Dendritic cell treated with granulocyte-macrophage colony-stimulating factor and Interleukin-4, amounts not matched to agents 40 ng/mL and 50 ng/mL, for 4 days (primary cell): ENCODE measurements at regions not wholly inside any gene's neighbourhood (a gene's known extent, or its start where the extent isn't known, plus 50 kb on each side); places are given as distances from the start of the nearest gene placed in this dataset.

Source experiments
- H3K27ac Mint-ChIP-seq: one replicate; pipeline ENCODE4 v1.8.0; 2022; ENCODE audit warnings: mild to moderate bottlenecking, mixed read lengths
- H3K27me3 Mint-ChIP-seq: one replicate; pipeline ENCODE4 v1.8.0; 2022; ENCODE audit warnings: mild to moderate bottlenecking, mixed read lengths
- H3K36me3 Mint-ChIP-seq: one replicate; pipeline ENCODE4 v1.8.0; 2022; ENCODE audit warnings: low read depth, mixed read lengths
- H3K4me1 Mint-ChIP-seq: one replicate; pipeline ENCODE4 v1.8.0; 2022; ENCODE audit warnings: low read depth, mixed read lengths
- H3K4me3 Mint-ChIP-seq: one replicate; pipeline ENCODE4 v1.8.0; 2022; ENCODE audit warnings: mild to moderate bottlenecking, moderate library complexity, mixed read lengths
- H3K9me3 Mint-ChIP-seq: one replicate; pipeline ENCODE4 v1.8.0; 2022; ENCODE audit warnings: mixed read lengths
- intact Hi-C: fragments of 100-400 bp; cut with micrococcal nuclease; formaldehyde crosslinking; loops from one replicate; pipeline ENCODE4 v1.15.0; 2022

GRCh38 chr6:148087659-148088058 lies 255.0 kb upstream of the SASH1 start:
- Mint-ChIP-seq H3K4me3 (no peak overlapping the region), H3K9me3 (peaks cover 31% of the 10 kb centered on the region), H3K4me1 (no peaks in the 10 kb centered on the region), H3K36me3 (no peaks in the 10 kb centered on the region), H3K27me3 (no peaks in the 10 kb centered on the region), H3K27ac (no peak overlapping the region)
- intact Hi-C loops: no loop called here

GRCh38 chr6:148090326-148090725 lies 252.3 kb upstream of the SASH1 start:
- no peak overlapping the region for H3K27ac Mint-ChIP-seq
- intact Hi-C loops: no loop called here
- H3K4me3 Mint-ChIP-seq: no peak overlapping the region
- no peaks in the 10 kb centered on the region for H3K4me1 Mint-ChIP-seq
- H3K27me3 Mint-ChIP-seq: no peaks in the 10 kb centered on the region
- no peaks in the 10 kb centered on the region for H3K36me3 Mint-ChIP-seq
- peaks cover 41% of the 10 kb centered on the region for H3K9me3 Mint-ChIP-seq

GRCh38 chr6:148091394-148091793 lies 251.2 kb upstream of the SASH1 start:
- no peaks in the 10 kb centered on the region for H3K36me3 Mint-ChIP-seq
- no peaks in the 10 kb centered on the region for H3K4me1 Mint-ChIP-seq
- peaks cover 49% of the 10 kb centered on the region for H3K9me3 Mint-ChIP-seq
- intact Hi-C loops: no loop called here
- H3K4me3 Mint-ChIP-seq: no peak overlapping the region
- H3K27me3 Mint-ChIP-seq: no peaks in the 10 kb centered on the region
- H3K27ac Mint-ChIP-seq: no peak overlapping the region

- Mint-ChIP-seq H3K27ac (no peak overlapping the region), H3K9me3 (peaks cover 8% of the 10 kb centered on the region), H3K36me3 (no peaks in the 10 kb centered on the region), H3K4me3 (no peak overlapping the region), H3K4me1 (no peaks in the 10 kb centered on the region), H3K27me3 (no peaks in the 10 kb centered on the region)
- intact Hi-C loops: no loop called here
These were observed 239.2 kb upstream of the SASH1 start for GRCh38 chr6:148103436-148103835.

DNA sequence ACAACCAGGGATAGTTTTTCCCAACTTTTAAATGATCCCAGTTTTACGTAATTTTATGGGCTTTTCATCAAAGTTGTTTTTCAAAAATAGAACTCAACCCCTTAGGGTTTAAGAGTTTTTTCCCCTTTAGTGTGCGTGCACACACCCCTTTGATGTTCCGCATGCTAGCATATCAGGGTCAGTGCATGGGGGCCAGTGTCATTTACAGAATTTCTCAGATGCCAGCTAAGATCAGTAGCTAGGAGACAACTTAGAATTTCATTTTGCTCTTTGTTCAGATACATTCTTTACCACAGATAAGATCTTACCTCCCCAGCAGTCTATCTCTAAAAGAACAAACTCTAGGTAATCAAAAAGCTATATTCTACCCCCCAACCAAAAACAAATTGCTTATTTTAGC lies 238.5 kb upstream of the SASH1 start:
- no peaks in the 10 kb centered on the region for H3K36me3 Mint-ChIP-seq
- H3K4me1 Mint-ChIP-seq: no peaks in the 10 kb centered on the region
- no peaks in the 10 kb centered on the region for H3K27me3 Mint-ChIP-seq
- H3K27ac Mint-ChIP-seq: no peak overlapping the region
- intact Hi-C loops: no loop called here
- H3K4me3 Mint-ChIP-seq: no peak overlapping the region
- H3K9me3 Mint-ChIP-seq: peaks cover 8% of the 10 kb centered on the region

- H3K36me3 Mint-ChIP-seq: no peaks in the 10 kb centered on the region
- no peaks in the 10 kb centered on the region for H3K4me1 Mint-ChIP-seq
- H3K9me3 Mint-ChIP-seq: peaks cover 17% of the 10 kb centered on the region
- no peak overlapping the region for H3K4me3 Mint-ChIP-seq
- H3K27me3 Mint-ChIP-seq: no peaks in the 10 kb centered on the region
- intact Hi-C loops: no loop called here
- no peak overlapping the region for H3K27ac Mint-ChIP-seq
These were observed 236.9 kb upstream of the SASH1 start for GRCh38 chr6:148105695-148106094.

GRCh38 chr6:148107911-148108310 lies 234.7 kb upstream of the SASH1 start:
- no peaks in the 10 kb centered on the region for H3K4me1 Mint-ChIP-seq
- no peaks in the 10 kb centered on the region for H3K36me3 Mint-ChIP-seq
- H3K9me3 Mint-ChIP-seq: peaks cover 10% of the 10 kb centered on the region
- intact Hi-C loops: no loop called here
- H3K27me3 Mint-ChIP-seq: no peaks in the 10 kb centered on the region
- H3K4me3 Mint-ChIP-seq: no peak overlapping the region
- no peak overlapping the region for H3K27ac Mint-ChIP-seq

DNA sequence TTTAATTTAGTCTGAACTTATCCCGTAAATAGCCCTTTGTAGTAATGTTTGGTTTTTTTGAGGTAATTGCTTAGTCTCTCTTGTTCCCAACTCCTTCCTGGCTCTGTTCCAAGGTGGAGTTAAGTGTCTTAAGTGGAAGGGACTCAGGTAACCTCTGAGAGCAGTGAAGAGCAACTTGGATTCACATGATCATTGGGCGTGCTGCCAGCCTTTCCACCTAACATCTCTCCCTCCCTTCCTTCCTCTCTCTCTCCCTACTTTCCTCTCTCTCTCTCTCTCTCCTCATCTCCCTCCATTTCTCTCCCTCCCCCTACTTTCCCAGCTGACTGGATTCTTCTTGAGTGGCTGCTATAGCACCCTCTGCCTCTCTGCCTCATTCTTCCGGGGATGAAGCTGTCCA lies 232.9 kb upstream of the SASH1 start:
- Mint-ChIP-seq H3K27me3 (no peaks in the 10 kb centered on the region), H3K4me3 (no peak overlapping the region), H3K4me1 (no peaks in the 10 kb centered on the region), H3K36me3 (no peaks in the 10 kb centered on the region), H3K9me3 (peaks cover 10% of the 10 kb centered on the region), H3K27ac (no peak overlapping the region)
- intact Hi-C loops: no loop called here

GRCh38 chr6:148110925-148111324 lies 231.7 kb upstream of the SASH1 start:
- no peaks in the 10 kb centered on the region for H3K27me3 Mint-ChIP-seq

DNA sequence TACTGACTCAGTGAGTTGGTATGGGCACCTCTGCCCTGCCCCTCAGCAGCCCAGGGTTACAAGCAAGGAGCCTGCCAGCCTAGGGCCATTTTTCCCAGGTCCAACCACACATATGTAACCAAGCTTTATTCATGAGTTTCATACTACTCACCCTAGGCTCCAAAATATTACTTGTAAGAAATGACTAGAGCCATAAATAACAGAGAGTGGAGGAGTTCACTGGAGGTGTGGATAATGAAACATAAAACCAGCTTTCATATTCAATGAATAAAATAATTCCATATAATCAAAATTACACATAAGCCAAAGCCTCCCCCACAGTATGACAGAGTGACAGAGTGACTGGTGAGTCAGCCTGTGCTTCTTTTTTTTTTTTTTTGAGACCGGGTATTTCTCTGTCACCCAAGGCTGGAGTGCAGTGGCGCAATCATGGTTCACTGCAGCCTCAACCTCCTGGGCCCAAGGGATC lies 229.8 kb upstream of the SASH1 start:
- H3K27ac Mint-ChIP-seq: no peak overlapping the region
- H3K4me3 Mint-ChIP-seq: no peak overlapping the region
- H3K27me3 Mint-ChIP-seq: no peaks in the 10 kb centered on the region
- peaks cover 10% of the 10 kb centered on the region for H3K9me3 Mint-ChIP-seq
- intact Hi-C loops: no loop called here
- H3K36me3 Mint-ChIP-seq: no peaks in the 10 kb centered on the region
- H3K4me1 Mint-ChIP-seq: no peaks in the 10 kb centered on the region

More at GRCh38 chr6:148110925-148111324, 231.7 kb upstream of the SASH1 start:
- Mint-ChIP-seq H3K4me1 (no peaks in the 10 kb centered on the region), H3K9me3 (peaks cover 10% of the 10 kb centered on the region), H3K27ac (no peak overlapping the region), H3K4me3 (no peak overlapping the region), H3K36me3 (no peaks in the 10 kb centered on the region)
- intact Hi-C loops: no loop called here

GRCh38 chr6:148116001-148116400 lies 226.6 kb upstream of the SASH1 start:
- no peak overlapping the region for H3K27ac Mint-ChIP-seq
- H3K36me3 Mint-ChIP-seq: no peaks in the 10 kb centered on the region
- intact Hi-C loops: no loop called here
- H3K9me3 Mint-ChIP-seq: no peaks in the 10 kb centered on the region
- no peak overlapping the region for H3K4me3 Mint-ChIP-seq
- no peaks in the 10 kb centered on the region for H3K4me1 Mint-ChIP-seq
- no peaks in the 10 kb centered on the region for H3K27me3 Mint-ChIP-seq

DNA sequence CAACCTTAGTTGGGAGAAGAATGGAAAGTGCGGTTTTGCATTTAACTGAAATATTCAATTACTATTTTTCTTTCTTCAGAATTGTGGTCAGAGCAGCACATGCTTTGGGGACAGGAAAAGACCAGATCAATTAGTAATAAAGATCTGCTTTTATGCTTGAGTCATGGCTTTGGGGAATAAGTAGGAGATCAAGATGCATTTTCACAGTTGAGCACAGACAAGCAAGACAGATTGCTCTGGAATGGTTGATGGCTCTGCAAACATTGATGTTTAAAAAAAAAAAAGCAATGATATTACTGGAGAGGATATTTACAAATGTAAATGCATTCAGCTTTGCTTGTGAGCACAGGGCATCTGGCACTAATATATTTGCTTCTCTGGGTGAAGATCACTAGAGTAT lies 224.4 kb upstream of the SASH1 start:
- H3K36me3 Mint-ChIP-seq: no peaks in the 10 kb centered on the region
- H3K27ac Mint-ChIP-seq: no peak overlapping the region
- H3K9me3 Mint-ChIP-seq: no peaks in the 10 kb centered on the region
- intact Hi-C loops: no loop called here
- no peaks in the 10 kb centered on the region for H3K27me3 Mint-ChIP-seq
- no peaks in the 10 kb centered on the region for H3K4me1 Mint-ChIP-seq
- H3K4me3 Mint-ChIP-seq: no peak overlapping the region

DNA sequence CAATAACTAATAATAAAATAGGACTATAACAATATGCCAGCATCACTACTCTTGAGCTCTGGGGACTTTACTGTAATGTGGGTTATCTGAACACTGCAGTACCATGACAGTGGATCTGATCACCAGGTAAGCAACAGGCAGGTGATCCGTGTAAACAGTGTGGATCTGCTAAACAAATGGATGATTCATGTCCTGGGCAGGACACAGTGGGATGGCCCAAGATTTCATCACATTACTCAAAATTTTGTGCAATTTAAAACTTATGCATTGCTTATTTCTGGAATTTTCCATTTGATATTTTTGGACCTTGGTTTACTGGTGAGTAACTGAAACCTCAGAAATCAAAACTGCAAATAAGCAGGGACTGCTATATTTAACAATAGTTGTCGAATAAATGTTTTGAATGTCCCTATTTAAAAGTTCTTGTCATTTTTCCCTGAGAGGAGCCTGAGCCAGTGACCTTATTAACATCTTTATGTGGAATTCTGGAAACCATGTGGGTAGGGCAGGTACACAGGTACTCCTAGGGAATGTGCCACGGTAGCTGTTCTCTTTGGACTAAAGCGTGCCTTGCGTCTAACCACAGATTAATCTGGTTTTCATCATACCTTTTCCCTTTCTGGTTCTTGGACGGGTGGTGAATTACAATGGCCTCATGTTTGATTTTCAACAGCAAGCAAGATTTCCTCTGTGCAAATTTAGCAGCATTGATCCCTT lies 214.5 kb upstream of the SASH1 start:
- no peaks in the 10 kb centered on the region for H3K27me3 Mint-ChIP-seq
- no peak overlapping the region for H3K4me3 Mint-ChIP-seq
- no peaks in the 10 kb centered on the region for H3K4me1 Mint-ChIP-seq
- H3K36me3 Mint-ChIP-seq: no peaks in the 10 kb centered on the region
- no peak overlapping the region for H3K27ac Mint-ChIP-seq
- no peaks in the 10 kb centered on the region for H3K9me3 Mint-ChIP-seq
- intact Hi-C loops: no loop called here

DNA sequence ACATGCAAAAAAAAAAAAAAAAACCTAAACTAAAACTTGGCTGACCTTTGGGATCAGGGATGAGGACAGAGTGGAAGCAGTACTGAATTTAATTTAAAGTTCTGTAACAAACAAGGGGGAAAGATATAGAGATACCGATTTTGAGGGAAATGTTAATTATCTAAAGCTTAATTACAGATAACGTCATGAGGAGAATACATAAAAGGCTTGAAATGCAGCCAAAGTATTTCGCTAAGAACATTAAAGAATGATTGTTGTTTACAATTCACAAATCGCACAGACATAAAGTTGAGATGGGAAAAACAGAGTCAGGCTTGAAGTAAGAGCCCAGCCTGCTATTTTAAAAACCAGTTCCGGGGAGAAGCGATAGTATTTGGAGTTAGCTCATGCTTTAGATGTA lies 208.0 kb upstream of the SASH1 start:
- no peaks in the 10 kb centered on the region for H3K4me1 Mint-ChIP-seq
- no peaks in the 10 kb centered on the region for H3K9me3 Mint-ChIP-seq
- H3K27me3 Mint-ChIP-seq: no peaks in the 10 kb centered on the region
- H3K36me3 Mint-ChIP-seq: no peaks in the 10 kb centered on the region
- no peak overlapping the region for H3K27ac Mint-ChIP-seq
- intact Hi-C loops: no loop called here
- no peak overlapping the region for H3K4me3 Mint-ChIP-seq

GRCh38 chr6:148136586-148136985 lies 206.1 kb upstream of the SASH1 start:
- intact Hi-C loops: no loop called here
- H3K4me3 Mint-ChIP-seq: no peak overlapping the region

More at GRCh38 chr6:148136586-148136985, 206.1 kb upstream of the SASH1 start:
- no peaks in the 10 kb centered on the region for H3K36me3 Mint-ChIP-seq
- no peaks in the 10 kb centered on the region for H3K4me1 Mint-ChIP-seq
- H3K27me3 Mint-ChIP-seq: no peaks in the 10 kb centered on the region
- H3K27ac Mint-ChIP-seq: no peak overlapping the region
- no peaks in the 10 kb centered on the region for H3K9me3 Mint-ChIP-seq
